ENCODE measurements at regions not wholly inside any gene's neighbourhood (a gene's known extent, or its start where the extent isn't known, plus 50 kb on each side); places are given as distances from the start of the nearest gene placed in this dataset.

- DNase-seq (ENCODE audit: low spot score), result no peak
Observed at GRCh38 chr2:237150186-237150585, 64.5 kb downstream of the COPS8 start.

- no peak for DNase-seq (ENCODE audit: low spot score)
Observed at GRCh38 chr2:237150831-237151375, 65.2 kb downstream of the COPS8 start.

GRCh38 chr2:237152361-237152760, 66.7 kb downstream of the COPS8 start:
- no peak for DNase-seq (ENCODE audit: low spot score)

GRCh38 chr2:237153181-237153580, 67.5 kb downstream of the COPS8 start:
- DNase-seq (ENCODE audit: low spot score), result no peak

GRCh38 chr2:237154082-237154638, 68.5 kb downstream of the COPS8 start:
- peak; percentile 57 for DNase-seq (ENCODE audit: low spot score)

GRCh38 chr2:237154884-237155851, 69.5 kb downstream of the COPS8 start:
- no peak for DNase-seq (ENCODE audit: low spot score)

GRCh38 chr2:237156031-237156856, 70.6 kb downstream of the COPS8 start:
- DNase-seq (ENCODE audit: low spot score), result peak; percentile 32

GRCh38 chr2:237156857-237157779, 71.4 kb downstream of the COPS8 start:
- no peak for DNase-seq (ENCODE audit: low spot score)

GRCh38 chr2:237157780-237158102, 72.1 kb downstream of the COPS8 start:
- DNase-seq (ENCODE audit: low spot score), result no peak

- DNase-seq (ENCODE audit: low spot score), result no peak
Observed at GRCh38 chr2:237158194-237158593, 72.5 kb downstream of the COPS8 start.

GRCh38 chr2:237159006-237159911, 73.6 kb downstream of the COPS8 start:
- DNase-seq (ENCODE audit: low spot score), result no peak

GRCh38 chr2:237160271-237160919, 74.7 kb downstream of the COPS8 start:
- no peak for DNase-seq (ENCODE audit: low spot score)

GRCh38 chr2:237161189-237161588, 75.5 kb downstream of the COPS8 start:
- no peak for DNase-seq (ENCODE audit: low spot score)

- no peak for DNase-seq (ENCODE audit: low spot score)
Observed at GRCh38 chr2:237162959-237163358, 77.3 kb downstream of the COPS8 start.

- DNase-seq (ENCODE audit: low spot score), result no peak
Observed at GRCh38 chr2:237164474-237165042, 78.9 kb downstream of the COPS8 start.

- no peak for DNase-seq (ENCODE audit: low spot score)
Observed at GRCh38 chr2:237165405-237166276, 80.0 kb downstream of the COPS8 start.

GRCh38 chr2:237167038-237167437, 81.3 kb downstream of the COPS8 start:
- no peak for DNase-seq (ENCODE audit: low spot score)

GRCh38 chr2:237167934-237168333, 82.2 kb downstream of the COPS8 start:
- no peak for DNase-seq (ENCODE audit: low spot score)
